ENCODE measurements at regions not wholly inside any gene's neighbourhood (a gene's known extent, or its start where the extent isn't known, plus 50 kb on each side); places are given as distances from the start of the nearest gene placed in this dataset.
"Not testable (repeated sequence)": the region's sequence is repeated elsewhere in the genome, so short reads cannot be mapped to it uniquely, and the experiment has no call there.

- DNase-seq: no peak
Observed at GRCh38 chr13:76663592-76664335, 222.4 kb downstream of the KCTD12 start.

- not testable (repeated sequence) for DNase-seq
Observed at GRCh38 chr13:76659074-76659473, 227.1 kb downstream of the KCTD12 start.

GRCh38 chr13:76656500-76656899 is 229.7 kb downstream of the KCTD12 start:
- DNase-seq: no peak

- no peak for DNase-seq
Observed at GRCh38 chr13:76656056-76656455, 230.1 kb downstream of the KCTD12 start.

DNA sequence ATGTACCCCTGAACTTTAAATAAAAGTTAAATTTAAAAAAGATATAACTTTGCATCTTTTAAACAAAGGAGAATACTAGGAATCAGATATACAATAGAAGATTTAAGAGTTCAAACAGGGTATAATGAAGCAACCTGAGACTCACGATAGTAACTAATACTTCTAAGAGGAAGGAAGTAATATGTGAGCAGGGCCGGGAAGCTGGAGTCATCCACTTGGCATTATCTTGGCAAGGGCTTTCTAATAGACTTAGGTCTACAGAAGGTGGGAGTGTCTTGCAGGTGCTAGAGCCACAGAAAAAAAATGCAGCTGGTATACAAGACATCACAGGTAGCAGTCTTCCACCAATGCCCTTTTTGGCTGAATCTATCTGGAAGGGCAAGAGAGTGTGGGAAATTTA is 231.9 kb downstream of the KCTD12 start:
- no peak for DNase-seq

DNA sequence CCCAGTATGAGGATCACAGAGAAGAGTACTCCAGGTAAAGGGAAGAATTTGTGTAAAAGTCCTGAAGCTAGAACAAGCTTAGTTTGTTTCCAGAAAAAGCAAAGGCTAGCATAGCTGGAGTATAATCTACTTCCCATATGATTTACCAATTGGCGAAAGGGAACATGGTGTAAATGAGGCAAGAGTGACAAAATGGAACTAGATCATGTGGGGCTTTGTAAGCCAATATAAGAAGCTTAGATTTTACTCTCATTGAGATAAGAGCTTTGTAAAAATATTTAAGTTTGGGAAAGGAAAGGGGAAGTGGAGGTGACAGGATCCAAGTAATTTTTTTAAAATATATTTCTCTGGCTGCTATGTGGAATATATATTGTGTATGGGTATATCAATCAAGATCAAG is 234.9 kb downstream of the KCTD12 start:
- no peak for DNase-seq

DNA sequence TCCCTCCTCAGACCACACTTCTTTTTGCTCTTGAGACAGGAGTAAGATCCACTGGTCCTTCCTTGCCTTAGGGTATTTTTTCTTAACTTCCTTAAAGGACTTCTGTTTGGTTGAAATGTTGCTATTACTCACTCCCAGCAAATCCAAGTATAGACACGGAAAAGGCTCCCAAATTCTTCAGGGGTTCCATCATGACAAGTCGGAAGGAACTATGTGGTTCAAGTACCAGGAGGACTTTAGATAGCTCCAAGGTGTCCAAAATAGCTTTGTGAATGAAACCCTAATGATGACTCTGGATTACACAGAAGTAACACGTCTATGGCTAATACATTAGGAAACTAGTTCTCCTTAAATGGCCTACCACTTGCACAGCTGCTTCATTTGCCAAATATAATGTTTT is 238.7 kb downstream of the KCTD12 start:
- DNase-seq: no peak

DNA sequence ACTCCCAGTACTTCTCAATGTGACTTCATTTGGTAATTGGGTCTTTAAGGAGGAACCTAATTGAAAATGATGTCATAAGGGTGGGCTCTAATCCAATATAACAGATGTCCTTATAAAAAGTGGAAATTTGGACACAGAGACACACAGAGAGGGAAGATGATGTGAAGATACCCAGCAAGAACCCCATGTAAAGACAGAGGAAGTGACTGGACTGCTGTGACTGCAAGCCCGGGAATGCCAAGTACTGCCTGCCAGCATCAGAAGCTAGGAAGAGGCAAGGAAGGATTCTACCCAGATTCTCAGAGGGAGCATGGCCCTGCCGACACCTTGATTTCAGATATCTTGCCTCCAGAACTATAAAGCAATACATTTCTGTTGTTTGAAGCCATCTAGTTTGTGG is 239.3 kb downstream of the KCTD12 start:
- DNase-seq: no peak

GRCh38 chr13:76645632-76646031 is 240.6 kb downstream of the KCTD12 start:
- no peak for DNase-seq

DNA sequence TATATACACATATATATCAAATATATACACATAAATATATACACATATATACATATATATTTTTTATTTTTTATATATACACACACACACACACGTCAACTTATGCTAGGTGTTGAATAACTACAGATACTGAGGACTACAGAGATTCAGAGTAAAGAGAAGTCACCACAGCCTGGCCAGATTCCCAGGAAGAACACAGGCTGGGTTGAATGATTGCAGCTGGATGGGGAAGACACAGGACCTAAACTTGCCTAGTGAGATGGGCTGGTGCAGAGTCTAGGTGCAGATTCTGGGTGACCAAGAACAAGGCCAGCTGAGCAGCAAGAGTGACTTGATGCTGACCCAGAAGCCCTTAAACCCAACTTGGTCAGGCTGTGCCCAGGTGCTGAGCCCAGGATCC is 241.3 kb downstream of the KCTD12 start:
- DNase-seq: no peak

DNA sequence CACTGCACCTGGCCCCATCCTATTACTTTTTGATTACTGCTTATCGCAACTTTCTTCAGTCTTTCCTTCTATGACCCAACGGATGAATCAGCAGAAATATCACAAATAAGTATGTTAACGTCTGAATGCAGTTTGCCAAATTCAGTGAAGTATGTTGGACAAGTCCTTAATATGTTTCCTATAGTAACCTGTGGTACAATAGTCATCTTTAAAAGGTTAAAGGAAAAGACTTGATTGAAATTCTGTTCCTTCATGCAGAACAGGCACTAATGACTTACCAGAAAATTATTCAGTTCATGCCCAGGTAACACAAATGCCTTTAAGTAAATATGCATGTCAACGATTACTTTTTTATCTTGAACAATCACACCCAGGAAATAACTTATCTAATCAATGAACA is 242.6 kb downstream of the KCTD12 start:
- no peak for DNase-seq

GRCh38 chr13:76641056-76641455 is 245.1 kb downstream of the KCTD12 start:
- DNase-seq: no peak

- DNase-seq: no peak
Observed at GRCh38 chr13:76638882-76639281, 247.3 kb downstream of the KCTD12 start.

DNA sequence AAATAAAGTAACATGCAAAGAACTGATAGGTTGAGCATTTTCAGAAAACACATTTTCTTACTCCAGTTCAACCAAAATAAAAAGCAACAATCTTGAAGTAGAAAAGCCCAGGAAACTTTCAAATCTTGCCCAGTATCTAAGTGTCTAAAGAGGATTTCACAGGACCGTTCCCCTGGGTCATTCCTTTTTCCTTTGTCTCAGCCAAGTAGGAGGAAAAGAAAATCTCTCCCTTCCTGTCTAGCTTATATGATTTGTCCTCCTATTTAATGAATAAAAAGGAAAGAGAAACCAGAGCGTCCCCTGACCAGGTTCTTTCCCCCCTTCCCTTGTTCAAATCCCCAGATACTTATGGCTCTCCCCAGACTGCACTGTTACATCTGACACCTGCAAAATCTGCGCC is 248.0 kb downstream of the KCTD12 start:
- DNase-seq: no peak

- DNase-seq: no peak
Observed at GRCh38 chr13:76637641-76638141, 248.5 kb downstream of the KCTD12 start.

DNA sequence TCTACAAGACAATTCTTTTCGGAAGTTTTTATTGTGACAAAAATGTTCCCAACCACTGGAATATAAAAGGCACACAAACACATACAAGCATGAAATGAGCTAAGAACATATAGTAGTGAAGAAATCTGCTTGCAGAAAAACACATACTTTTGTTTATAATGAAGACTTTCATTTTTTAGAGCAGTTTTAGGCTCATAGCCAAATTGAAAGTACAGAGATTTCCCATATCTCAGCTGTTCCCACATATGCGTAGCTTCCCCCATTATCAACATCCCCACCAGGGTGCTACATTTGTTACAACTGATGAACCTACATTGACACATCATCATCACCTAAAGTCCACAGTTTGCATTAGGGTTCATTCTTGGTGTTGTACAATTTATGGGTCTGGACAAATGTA is 249.4 kb downstream of the KCTD12 start:
- no peak for DNase-seq

DNA sequence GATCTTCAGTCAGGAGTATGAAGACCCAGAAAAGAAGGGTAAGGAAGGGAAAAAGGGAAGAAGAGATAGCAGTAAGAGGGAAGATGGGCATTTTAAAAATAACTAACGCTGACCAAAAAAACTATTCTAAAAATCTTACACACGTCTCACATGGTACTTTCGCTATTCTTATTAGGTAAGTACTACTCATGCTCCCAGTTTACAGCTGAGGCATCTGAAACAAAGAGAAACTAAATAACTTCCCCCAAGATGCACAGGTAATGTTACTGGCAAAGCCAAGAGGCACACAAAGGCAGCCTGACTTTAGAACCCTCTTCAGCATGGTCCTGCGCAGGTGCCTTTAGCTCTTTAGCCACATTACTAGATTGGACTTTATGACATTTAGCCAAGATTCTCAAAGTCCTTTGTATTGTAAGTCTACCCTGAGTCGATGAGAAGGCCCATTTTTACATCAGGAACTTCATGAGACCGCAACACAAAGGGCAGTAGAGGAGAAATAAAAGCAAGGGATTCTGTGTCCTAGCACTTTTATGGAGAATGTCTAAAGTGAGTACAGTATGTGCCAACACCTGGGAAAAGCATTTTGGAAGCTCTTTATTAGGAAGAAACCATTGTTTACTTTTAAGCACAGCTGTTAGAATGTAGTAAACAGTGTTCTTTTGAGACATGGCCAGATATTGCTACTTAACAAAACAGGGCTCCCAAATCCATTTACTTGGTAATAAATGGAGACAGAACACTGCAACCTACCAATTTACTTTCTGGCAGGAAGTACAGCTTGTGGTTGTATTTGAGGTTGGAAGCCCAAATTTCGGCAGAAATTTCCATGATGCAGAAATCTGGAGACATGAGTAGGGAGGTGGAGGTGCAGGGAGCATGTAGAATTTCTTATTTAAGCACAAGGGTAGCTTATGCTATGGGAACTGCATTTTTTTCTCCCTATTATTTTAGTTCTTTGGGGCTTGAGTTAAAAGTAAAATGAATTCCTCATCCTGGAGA is 250.7 kb downstream of the KCTD12 start:
- no peak for DNase-seq

- DNase-seq: no peak
Observed at GRCh38 chr13:76634431-76635191, 251.6 kb downstream of the KCTD12 start.

- no peak for DNase-seq
Observed at GRCh38 chr13:76632401-76633044, 253.7 kb downstream of the KCTD12 start.

DNA sequence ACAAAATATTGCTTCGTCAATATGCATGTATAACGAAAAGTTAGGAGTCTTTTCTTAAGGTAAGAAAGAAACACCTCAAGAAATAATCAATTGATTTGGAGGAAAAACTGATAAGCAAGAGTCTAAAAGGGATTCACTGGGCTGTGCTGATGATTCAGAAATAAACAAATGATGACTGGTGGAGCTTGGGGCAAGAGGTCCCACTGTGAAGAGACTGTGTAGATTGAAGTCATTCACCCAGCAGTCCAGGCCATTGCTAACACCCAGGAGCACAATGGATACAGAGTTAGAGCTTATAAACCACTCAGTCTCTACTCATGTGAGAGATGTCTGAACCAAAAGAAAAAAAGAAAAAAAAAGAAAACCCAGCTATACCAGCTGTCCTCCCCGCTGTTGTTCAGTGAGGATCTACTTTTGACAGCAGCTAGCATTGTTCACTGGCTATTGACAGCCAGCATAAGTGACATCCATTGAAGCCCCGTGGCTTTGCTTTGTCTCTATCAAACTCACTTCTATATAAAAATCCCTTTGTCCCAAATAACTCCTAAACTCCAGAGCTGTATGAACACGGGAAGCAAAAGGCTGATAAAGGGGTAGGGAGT is 255.5 kb downstream of the KCTD12 start:
- DNase-seq: no peak
